ENCODE measurements at regions not wholly inside any gene's neighbourhood (a gene's known extent, or its start where the extent isn't known, plus 50 kb on each side); places are given as distances from the start of the nearest gene placed in this dataset.

GRCh38 chr11:44403587-44404273, 93.8 kb upstream of the ALX4 start:
- TF ChIP-seq EZH2 (IDR thresholded peaks at IDR 0.05; ENCODE audit: insufficient read depth, poor library complexity, severe bottlenecking) = no peak
- no peak for TF ChIP-seq EZH2phosphoT487 (IDR thresholded peaks at IDR 0.05; ENCODE audit: insufficient read depth, low read depth)

All from GM23248 (cell line).